Neural cell (in vitro differentiated cells): ENCODE measurements at regions not wholly inside any gene's neighbourhood (a gene's known extent, or its start where the extent isn't known, plus 50 kb on each side); places are given as distances from the start of the nearest gene placed in this dataset.

Experiments used
- POLR2AphosphoS5 ChIP-seq: IDR thresholded peaks from 2 replicates; pipeline ENCODE4 v1.6.1; 2012
- RAD21 ChIP-seq: fragments of 450-650 bp; conservative IDR thresholded peaks from 2 replicates; pipeline ENCODE4 v1.6.1; 2014; ENCODE audit warnings: antibody characterized with exemption, mild to moderate bottlenecking, moderate library complexity
- TF ChIP-seq, protein P1 (sequence below): fragments of 450-650 bp; IDR thresholded peaks from 2 replicates; pipeline ENCODE4 v1.5.1; 2014; ENCODE audit warnings: antibody characterized with exemption, mild to moderate bottlenecking, moderate library complexity; ENCODE audit not compliant: poor library complexity, severe bottlenecking

DNA sequence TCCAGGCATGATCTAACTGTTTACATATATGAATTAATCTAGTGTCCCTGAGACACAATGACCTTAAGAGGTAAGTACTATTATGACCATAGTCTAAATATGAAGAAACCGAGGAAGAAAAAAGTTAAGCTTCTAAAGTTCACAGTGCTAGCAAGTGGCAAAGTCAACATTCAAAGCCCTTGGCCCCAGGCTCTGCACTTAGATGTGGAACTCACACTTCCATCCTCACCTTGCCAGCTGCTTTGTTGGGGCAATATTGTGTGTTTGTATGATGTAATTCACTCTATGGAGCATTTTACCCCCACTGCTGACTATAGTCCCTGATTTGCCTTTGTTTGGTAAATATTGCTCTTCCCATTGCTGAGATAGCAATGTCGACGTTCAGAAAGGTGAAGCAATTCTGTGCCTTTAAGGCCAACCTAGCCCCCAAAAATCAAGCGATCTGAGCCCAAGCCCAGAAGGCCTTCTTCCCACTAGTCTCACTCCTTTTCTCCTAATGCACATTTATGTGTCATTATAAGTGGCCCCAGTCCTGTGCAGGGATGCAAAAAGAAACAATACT lies 487.6 kb upstream of the ZMIZ1 start:
- TF ChIP-seq, protein P1, sequence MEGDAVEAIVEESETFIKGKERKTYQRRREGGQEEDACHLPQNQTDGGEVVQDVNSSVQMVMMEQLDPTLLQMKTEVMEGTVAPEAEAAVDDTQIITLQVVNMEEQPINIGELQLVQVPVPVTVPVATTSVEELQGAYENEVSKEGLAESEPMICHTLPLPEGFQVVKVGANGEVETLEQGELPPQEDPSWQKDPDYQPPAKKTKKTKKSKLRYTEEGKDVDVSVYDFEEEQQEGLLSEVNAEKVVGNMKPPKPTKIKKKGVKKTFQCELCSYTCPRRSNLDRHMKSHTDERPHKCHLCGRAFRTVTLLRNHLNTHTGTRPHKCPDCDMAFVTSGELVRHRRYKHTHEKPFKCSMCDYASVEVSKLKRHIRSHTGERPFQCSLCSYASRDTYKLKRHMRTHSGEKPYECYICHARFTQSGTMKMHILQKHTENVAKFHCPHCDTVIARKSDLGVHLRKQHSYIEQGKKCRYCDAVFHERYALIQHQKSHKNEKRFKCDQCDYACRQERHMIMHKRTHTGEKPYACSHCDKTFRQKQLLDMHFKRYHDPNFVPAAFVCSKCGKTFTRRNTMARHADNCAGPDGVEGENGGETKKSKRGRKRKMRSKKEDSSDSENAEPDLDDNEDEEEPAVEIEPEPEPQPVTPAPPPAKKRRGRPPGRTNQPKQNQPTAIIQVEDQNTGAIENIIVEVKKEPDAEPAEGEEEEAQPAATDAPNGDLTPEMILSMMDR: no peak
- TF ChIP-seq RAD21: no peak
- TF ChIP-seq POLR2AphosphoS5: no peak
